AG04450 (cell line): ENCODE measurements at regions not wholly inside any gene's neighbourhood (a gene's known extent, or its start where the extent isn't known, plus 50 kb on each side); places are given as distances from the start of the nearest gene placed in this dataset.

Experiments used
- CTCF ChIA-PET: fragments of 300-600, 350-600 bp; formaldehyde crosslinking; extraction: SDS; loops from one replicate; lab custom pipeline; 2022; ENCODE audit warnings: antibody characterized with exemption, inconsistent platforms; lab: Charles Lee
- POLR2A ChIA-PET: fragments of 350-600 bp; formaldehyde crosslinking; extraction: SDS; loops from one replicate; lab custom pipeline; 2021; ENCODE audit warnings: antibody characterized with exemption, inconsistent platforms; lab: Yijun Ruan, JAX
- DNase-seq: peaks from one replicate; pipeline ENCODE4 v3.0.0-alpha.2; 2011; ENCODE audit warnings: low read depth, low spot score
- H3K27ac ChIP-seq: one replicate; pipeline ENCODE4 v1.5.1; 2012; ENCODE audit warnings: low read depth, low read length, control low read depth
- H3K27me3 ChIP-seq: one replicate; pipeline ENCODE4 v1.6.0; 2012; ENCODE audit warnings: low read length; ENCODE audit not compliant: control insufficient read depth, insufficient read depth
- H3K4me3 ChIP-seq: 2 replicates; pipeline ENCODE4 v1.5.1; 2011; ENCODE audit warnings: mild to moderate bottlenecking, low read depth, low read length, control low read depth
- H3K9me3 ChIP-seq: 2 replicates; pipeline ENCODE4 v1.5.1; 2012; ENCODE audit warnings: low read length; ENCODE audit not compliant: control insufficient read depth, insufficient read depth
- TF ChIP-seq, protein P1 (sequence below): IDR thresholded peaks from 2 replicates; pipeline ENCODE4 v1.5.1; 2011; ENCODE audit warnings: low read depth, low read length, control low read depth, inconsistent platforms

DNA sequence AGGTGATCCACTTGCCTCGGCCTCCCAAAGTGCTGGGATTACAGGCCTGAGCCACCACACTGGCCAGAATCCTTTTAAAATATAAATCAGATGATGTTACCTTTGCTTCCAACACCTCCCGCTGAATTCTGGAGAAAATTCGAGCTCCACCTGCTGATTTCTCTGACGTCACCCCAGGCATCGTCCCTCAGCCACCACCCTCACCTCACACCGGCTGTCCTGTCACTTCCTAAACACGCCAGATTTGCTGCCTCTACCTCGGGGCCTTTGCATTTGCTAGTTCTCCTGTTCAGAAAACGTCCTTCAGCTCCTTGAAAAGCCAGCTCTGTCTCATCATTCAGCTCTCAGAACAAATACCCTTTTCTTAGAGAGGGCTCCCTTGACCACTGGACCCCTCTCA is 57.9 kb downstream of the FBXO2 start:
- Histone ChIP-seq H3K27ac (no peak overlapping the region), H3K9me3 (no peaks in the 10 kb centered on the region), H3K4me3 (no peak overlapping the region), H3K27me3 (no peaks in the 10 kb centered on the region)
- no peak for DNase-seq
- ChIA-PET POLR2A (no interaction called here), CTCF (no interaction called here)
- TF ChIP-seq, protein P1, sequence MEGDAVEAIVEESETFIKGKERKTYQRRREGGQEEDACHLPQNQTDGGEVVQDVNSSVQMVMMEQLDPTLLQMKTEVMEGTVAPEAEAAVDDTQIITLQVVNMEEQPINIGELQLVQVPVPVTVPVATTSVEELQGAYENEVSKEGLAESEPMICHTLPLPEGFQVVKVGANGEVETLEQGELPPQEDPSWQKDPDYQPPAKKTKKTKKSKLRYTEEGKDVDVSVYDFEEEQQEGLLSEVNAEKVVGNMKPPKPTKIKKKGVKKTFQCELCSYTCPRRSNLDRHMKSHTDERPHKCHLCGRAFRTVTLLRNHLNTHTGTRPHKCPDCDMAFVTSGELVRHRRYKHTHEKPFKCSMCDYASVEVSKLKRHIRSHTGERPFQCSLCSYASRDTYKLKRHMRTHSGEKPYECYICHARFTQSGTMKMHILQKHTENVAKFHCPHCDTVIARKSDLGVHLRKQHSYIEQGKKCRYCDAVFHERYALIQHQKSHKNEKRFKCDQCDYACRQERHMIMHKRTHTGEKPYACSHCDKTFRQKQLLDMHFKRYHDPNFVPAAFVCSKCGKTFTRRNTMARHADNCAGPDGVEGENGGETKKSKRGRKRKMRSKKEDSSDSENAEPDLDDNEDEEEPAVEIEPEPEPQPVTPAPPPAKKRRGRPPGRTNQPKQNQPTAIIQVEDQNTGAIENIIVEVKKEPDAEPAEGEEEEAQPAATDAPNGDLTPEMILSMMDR: no peak

DNA sequence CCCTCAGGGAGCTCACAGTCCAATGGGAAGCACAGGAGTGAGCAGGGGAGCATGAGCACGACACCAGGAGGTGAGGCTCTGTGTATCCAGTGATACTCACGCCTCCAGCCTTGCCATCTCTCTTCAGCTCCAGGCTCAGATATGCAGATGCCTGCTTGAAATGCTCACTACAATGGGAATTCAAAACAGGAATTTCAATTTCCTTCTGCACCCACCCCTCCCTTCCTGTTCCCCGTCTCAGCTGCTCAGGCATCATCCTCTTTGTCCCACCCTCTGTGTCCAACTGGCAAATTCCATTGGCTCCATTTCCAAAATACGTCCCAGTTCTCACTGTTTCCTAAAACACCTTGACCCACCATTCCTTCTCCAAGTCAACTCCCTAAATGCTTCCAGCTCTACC is 58.9 kb downstream of the FBXO2 start:
- Histone ChIP-seq H3K9me3 (no peaks in the 10 kb centered on the region), H3K27ac (no peak overlapping the region), H3K4me3 (no peak overlapping the region), H3K27me3 (no peaks in the 10 kb centered on the region)
- POLR2A ChIA-PET: no interaction called here
- TF ChIP-seq, protein P1: no peak
- no peak for DNase-seq
- CTCF ChIA-PET: no interaction called here

DNA sequence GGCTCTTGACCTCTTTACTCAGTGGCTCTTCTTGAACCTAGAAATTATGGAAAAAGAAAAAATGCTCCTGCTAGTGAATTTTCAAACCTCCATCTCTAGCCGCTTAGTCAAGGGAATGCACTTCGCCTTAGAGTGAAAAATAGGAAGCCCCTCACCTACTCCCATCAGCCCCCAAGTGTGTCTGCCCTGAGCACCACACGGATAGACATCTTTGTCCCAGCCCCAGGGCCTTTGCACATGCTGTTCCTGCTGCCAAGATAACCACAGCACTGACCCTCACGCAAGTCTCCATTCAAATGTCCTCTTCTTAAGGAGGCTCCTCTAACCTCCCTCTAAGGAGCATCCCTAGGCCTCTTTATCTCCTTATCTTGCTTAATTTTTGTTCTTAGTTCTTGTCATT is 59.6 kb downstream of the FBXO2 start:
- ChIA-PET CTCF (no interaction called here), POLR2A (no interaction called here)
- Histone ChIP-seq H3K4me3 (no peak overlapping the region), H3K27me3 (no peaks in the 10 kb centered on the region), H3K9me3 (no peaks in the 10 kb centered on the region), H3K27ac (no peak overlapping the region)
- TF ChIP-seq, protein P1: no peak
- no peak for DNase-seq

DNA sequence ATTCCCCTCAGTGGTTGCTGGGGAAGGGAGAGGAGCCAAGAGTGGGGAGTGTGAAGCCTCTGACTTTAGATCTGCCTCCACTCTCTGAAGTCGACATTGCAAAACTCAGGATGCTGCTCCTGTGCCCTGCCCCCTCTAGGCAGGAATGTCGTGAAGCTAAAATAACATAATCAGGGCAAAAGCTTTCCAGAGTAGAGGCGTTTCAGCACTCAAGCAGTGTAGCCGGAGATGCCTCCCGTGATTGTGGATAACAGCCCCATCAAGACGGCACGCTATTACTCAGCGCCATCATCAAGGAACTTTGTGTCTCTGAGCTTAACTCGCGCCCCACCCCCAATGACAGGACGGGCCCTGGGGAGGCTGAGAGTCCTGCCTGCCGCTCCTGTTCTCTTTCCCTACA is 60.0 kb downstream of the FBXO2 start:
- TF ChIP-seq, protein P1: peak; percentile 8; the same call in 1 of the 2 replicates
- no peak overlapping the region for H3K4me3 ChIP-seq
- CTCF ChIA-PET: no interaction called here
- no peaks in the 10 kb centered on the region for H3K9me3 ChIP-seq
- H3K27me3 ChIP-seq: no peaks in the 10 kb centered on the region
- no peak for DNase-seq
- POLR2A ChIA-PET: no interaction called here
- no peak overlapping the region for H3K27ac ChIP-seq

DNA sequence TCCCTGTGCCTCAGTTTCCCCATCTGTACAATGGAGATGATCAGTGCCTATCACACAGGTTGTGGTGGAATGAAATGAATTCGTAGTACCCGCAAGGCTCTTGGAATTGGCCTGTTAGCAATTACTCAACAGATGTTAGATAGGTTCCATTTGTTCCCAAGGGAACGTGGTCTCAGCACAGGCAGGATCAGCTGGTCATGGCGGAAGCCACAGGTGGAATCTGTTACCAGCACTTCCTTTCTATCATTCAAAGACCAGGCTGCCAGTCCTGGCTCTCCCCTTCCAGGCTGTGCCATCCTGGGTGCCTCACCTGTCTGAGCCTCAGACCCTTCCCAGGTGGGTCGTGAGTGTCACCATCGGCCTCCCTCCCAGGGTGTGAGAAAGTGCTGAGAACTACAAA is 61.5 kb downstream of the FBXO2 start:
- Histone ChIP-seq H3K9me3 (no peaks in the 10 kb centered on the region), H3K27me3 (no peaks in the 10 kb centered on the region), H3K27ac (no peak overlapping the region), H3K4me3 (no peak overlapping the region)
- ChIA-PET CTCF (interaction anchor here (0.5 kb wide), 1 partner anchor 249 kb away, joined by 3 read pairs; no protein-coding TSS in a partner anchor), POLR2A (no interaction called here)
- TF ChIP-seq, protein P1: no peak
- no peak for DNase-seq
